WTC11 (cell line): ENCODE measurements at regions not wholly inside any gene's neighbourhood (a gene's known extent, or its start where the extent isn't known, plus 50 kb on each side); places are given as distances from the start of the nearest gene placed in this dataset.

Source experiments
- AFF4 ChIP-seq: sonication (generic); formaldehyde crosslinking; IDR thresholded peaks from 2 replicates; pipeline ENCODE4 v1.8.1; 2023; ENCODE audit warnings: mild to moderate bottlenecking, missing genetic modification reagents, borderline replicate concordance
- CTCF ChIP-seq: fragments of 200-600 bp; IDR thresholded peaks from 2 replicates; pipeline ENCODE4 v1.8.0; 2022; ENCODE audit warnings: antibody characterized with exemption
- HMGXB4 ChIP-seq: sonication (generic); formaldehyde crosslinking; IDR thresholded peaks from 2 replicates; pipeline ENCODE4 v1.8.1; 2023; ENCODE audit warnings: mild to moderate bottlenecking, moderate library complexity, missing genetic modification reagents
- JUN ChIP-seq: sonication (generic); formaldehyde crosslinking; IDR thresholded peaks from 2 replicates; pipeline ENCODE4 v1.8.0; 2023; ENCODE audit warnings: mild to moderate bottlenecking, missing genetic modification reagents
- NFE2L1 ChIP-seq: sonication (generic); formaldehyde crosslinking; IDR thresholded peaks from 2 replicates; pipeline ENCODE4 v1.8.1; 2023; ENCODE audit warnings: missing genetic modification reagents
- TCF7 ChIP-seq: sonication (generic); formaldehyde crosslinking; IDR thresholded peaks from 2 replicates; pipeline ENCODE4 v1.8.0; 2022; ENCODE audit warnings: mild to moderate bottlenecking, low read depth, missing genetic modification reagents, moderate library complexity
- ZNF396 ChIP-seq: fragments of 250-450 bp; sonication (Bioruptor Pico); IDR thresholded peaks from 2 replicates; pipeline ENCODE4 v1.8.0; 2021; ENCODE audit warnings: mild to moderate bottlenecking, moderate library complexity, borderline replicate concordance
- ZSCAN18 ChIP-seq: fragments of 250-450 bp; sonication (Bioruptor Pico); IDR thresholded peaks from 2 replicates; pipeline ENCODE4 v2.1.2; 2022; ENCODE audit warnings: mild to moderate bottlenecking, moderate library complexity

GRCh38 chr3:43173949-43174348 lies 68.1 kb upstream of the POMGNT2 start:
- TF ChIP-seq JUN (CRISPR knock-in tag) (no peak), ZSCAN18 (no peak), NFE2L1 (CRISPR knock-in tag) (no peak), HMGXB4 (CRISPR knock-in tag) (no peak), AFF4 (CRISPR knock-in tag) (no peak), TCF7 (CRISPR knock-in tag) (no peak), CTCF (no peak), ZNF396 (CRISPR knock-in tag) (no peak)
